Esophagus squamous epithelium (tissue), 4 donors: ENCODE measurements at regions not wholly inside any gene's neighbourhood (a gene's known extent, or its start where the extent isn't known, plus 50 kb on each side); places are given as distances from the start of the nearest gene placed in this dataset.

Experiments
- CTCF ChIP-seq, 6 experiments: fragments of 450-650 bp in 4 of 6; fragments of 200-600 bp in 2 of 6; sonication (generic) in 2 of 6; IDR thresholded peaks; one replicate each; pipeline ENCODE4 v1.5.1; 2016 to 2019; ENCODE audit warnings: antibody characterized with exemption in 6 of 6, mild to moderate bottlenecking in 4 of 6, moderate library complexity in 4 of 6
- POLR2A ChIP-seq, 4 donors: fragments of 450-650 bp; IDR thresholded peaks; one replicate each; pipeline ENCODE4 v1.6.1; 2017; ENCODE audit warnings: antibody characterized with exemption in 4 of 4, mild to moderate bottlenecking in 4 of 4, moderate library complexity in 3 of 4

- TF ChIP-seq CTCF (IDR thresholded peaks at IDR 0.05) (no peak), POLR2A (IDR thresholded peaks at IDR 0.05) (no peak)
These were observed 144.4 kb upstream of the WNT4 start for GRCh38 chr1:22287273-22287672.
